GM21381 (cell line): ENCODE measurements at regions not wholly inside any gene's neighbourhood (a gene's known extent, or its start where the extent isn't known, plus 50 kb on each side); places are given as distances from the start of the nearest gene placed in this dataset.

Experiments used
- ATAC-seq: cut with Tn5 transposase; IDR thresholded peaks from one replicate; pipeline ENCODE4 v1.9.1; 2021; ENCODE audit warnings: mild to moderate bottlenecking, moderate library complexity; ENCODE audit not compliant: unreplicated experiment

GRCh38 chr3:87354398-87354797, 78.0 kb upstream of the POU1F1 start:
- no peak for ATAC-seq

- ATAC-seq, result no peak
Measured at GRCh38 chr3:87351937-87352336, 75.6 kb upstream of the POU1F1 start.

- ATAC-seq, result peak; percentile 99
Measured at GRCh38 chr3:87350367-87351199, 74.2 kb upstream of the POU1F1 start.

GRCh38 chr3:87349833-87350232, 73.4 kb upstream of the POU1F1 start:
- no peak for ATAC-seq

DNA sequence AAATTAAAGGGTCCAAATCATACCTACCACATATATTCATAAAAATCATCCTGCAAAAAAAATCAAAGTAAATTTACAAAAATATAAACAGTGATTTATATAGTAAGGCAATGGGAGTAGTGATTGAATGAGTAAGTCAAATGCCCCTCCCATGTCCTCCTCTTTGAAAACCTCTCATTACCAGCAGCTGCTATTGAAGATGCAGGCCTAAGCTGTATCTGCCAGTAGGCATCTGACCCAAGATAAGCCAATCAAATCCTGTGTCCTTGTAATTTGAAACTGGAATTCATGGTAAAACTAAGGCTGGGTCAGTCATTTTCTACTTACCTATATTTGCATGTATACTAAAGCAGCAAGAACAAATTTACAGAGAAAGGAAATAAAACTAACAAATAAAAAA, 60.4 kb upstream of the POU1F1 start:
- ATAC-seq, result no peak

- ATAC-seq, result no peak
Measured at GRCh38 chr3:87335931-87336330, 59.5 kb upstream of the POU1F1 start.

DNA sequence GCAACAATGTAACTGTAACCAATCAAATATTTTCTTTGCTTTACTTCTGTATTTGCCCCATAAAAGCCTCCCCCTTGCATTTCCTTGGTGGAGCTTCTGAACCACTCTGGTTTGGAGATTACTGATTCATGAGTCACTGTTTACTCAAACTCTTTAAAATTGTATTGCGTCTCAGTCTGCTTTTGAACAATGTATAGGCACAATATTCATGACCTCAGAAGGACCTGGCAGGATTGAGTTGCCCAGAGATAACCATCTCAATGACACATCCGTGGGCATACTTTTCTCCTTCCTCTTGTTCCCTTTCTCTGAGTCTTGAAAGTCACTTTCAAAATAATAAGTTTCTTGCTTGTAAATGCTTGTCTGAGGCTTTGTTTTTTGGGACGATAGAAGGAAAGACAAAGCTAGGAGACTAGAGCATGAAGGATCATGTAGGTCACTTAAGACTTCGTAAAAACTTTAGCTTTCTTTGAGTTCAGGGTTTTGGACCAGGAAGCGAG, 57.1 kb upstream of the POU1F1 start:
- ATAC-seq, result peak; percentile 67

DNA sequence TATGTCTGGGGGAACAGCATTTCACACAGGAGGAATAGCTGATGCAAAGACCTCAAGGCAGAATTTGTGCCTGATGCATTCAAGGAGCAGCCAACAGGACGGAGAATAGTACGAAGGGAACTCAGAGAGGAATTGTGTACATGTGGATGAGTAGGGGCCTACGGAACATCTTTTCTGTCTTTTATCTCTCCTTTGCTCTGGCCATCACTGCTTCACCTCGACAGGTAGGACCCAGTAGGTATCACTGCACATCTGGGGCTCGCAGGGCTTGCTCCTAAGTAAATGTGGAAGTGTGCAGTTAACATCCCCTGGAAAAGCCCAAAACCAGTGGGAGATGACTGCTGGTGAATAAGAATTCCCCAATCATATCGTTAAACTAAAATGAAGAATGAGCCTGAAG, 56.4 kb upstream of the POU1F1 start:
- no peak for ATAC-seq

- no peak for ATAC-seq
Measured at GRCh38 chr3:87329065-87329464, 52.7 kb upstream of the POU1F1 start.
